ENCODE measurements at regions not wholly inside any gene's neighbourhood (a gene's known extent, or its start where the extent isn't known, plus 50 kb on each side); places are given as distances from the start of the nearest gene placed in this dataset.
"Not testable (repeated sequence)": the region's sequence is repeated elsewhere in the genome, so short reads cannot be mapped to it uniquely, and the experiment has no call there.

GRCh38 chr9:99488131-99489059 lies 266.3 kb downstream of the SEC61B start:
- DNase-seq, result no peak
- in situ Hi-C loops (cut with HindIII; ENCODE audit: low pct_ligation_motif_present, low pct_unique_long_range_greater_than_20kb, low sequenced_read_pairs), result no loop called here

GRCh38 chr9:99489060-99489413 lies 267.0 kb downstream of the SEC61B start:
- in situ Hi-C loops (cut with HindIII; ENCODE audit: low pct_ligation_motif_present, low pct_unique_long_range_greater_than_20kb, low sequenced_read_pairs), result no loop called here
- no peak for DNase-seq

- DNase-seq, result no peak
- in situ Hi-C loops (cut with HindIII; ENCODE audit: low pct_ligation_motif_present, low pct_unique_long_range_greater_than_20kb, low sequenced_read_pairs), result no loop called here
These were observed 268.6 kb downstream of the SEC61B start for GRCh38 chr9:99490729-99491128.

- in situ Hi-C loops (cut with HindIII; ENCODE audit: low pct_ligation_motif_present, low pct_unique_long_range_greater_than_20kb, low sequenced_read_pairs), result no loop called here
- DNase-seq, result no peak
These were observed 269.5 kb downstream of the SEC61B start for GRCh38 chr9:99491408-99492158.

- no peak for DNase-seq
- in situ Hi-C loops (cut with HindIII; ENCODE audit: low pct_ligation_motif_present, low pct_unique_long_range_greater_than_20kb, low sequenced_read_pairs), result no loop called here
These were observed 275.6 kb downstream of the SEC61B start for GRCh38 chr9:99497641-99498040.

- in situ Hi-C loops (cut with HindIII; ENCODE audit: low pct_ligation_motif_present, low pct_unique_long_range_greater_than_20kb, low sequenced_read_pairs); DNase-seq: not testable (repeated sequence)
These were observed 276.9 kb downstream of the SEC61B start for GRCh38 chr9:99498979-99499378.

- DNase-seq, result no peak
- in situ Hi-C loops (cut with HindIII; ENCODE audit: low pct_ligation_motif_present, low pct_unique_long_range_greater_than_20kb, low sequenced_read_pairs), result no loop called here
These were observed 283.9 kb downstream of the SEC61B start for GRCh38 chr9:99505936-99506335.

- no peak for DNase-seq
- in situ Hi-C loops (cut with HindIII; ENCODE audit: low pct_ligation_motif_present, low pct_unique_long_range_greater_than_20kb, low sequenced_read_pairs), result no loop called here
These were observed 284.8 kb downstream of the SEC61B start for GRCh38 chr9:99506747-99507348.

- DNase-seq, result no peak
- in situ Hi-C loops (cut with HindIII; ENCODE audit: low pct_ligation_motif_present, low pct_unique_long_range_greater_than_20kb, low sequenced_read_pairs), result no loop called here
These were observed 287.1 kb downstream of the SEC61B start for GRCh38 chr9:99509065-99509745.

GRCh38 chr9:99509900-99510535 lies 287.9 kb downstream of the SEC61B start:
- in situ Hi-C loops (cut with HindIII; ENCODE audit: low pct_ligation_motif_present, low pct_unique_long_range_greater_than_20kb, low sequenced_read_pairs), result no loop called here
- DNase-seq, result no peak

GRCh38 chr9:99511723-99512122 lies 289.6 kb downstream of the SEC61B start:
- in situ Hi-C loops (cut with HindIII; ENCODE audit: low pct_ligation_motif_present, low pct_unique_long_range_greater_than_20kb, low sequenced_read_pairs), result no loop called here
- DNase-seq, result no peak

- no peak for DNase-seq
- in situ Hi-C loops (cut with HindIII; ENCODE audit: low pct_ligation_motif_present, low pct_unique_long_range_greater_than_20kb, low sequenced_read_pairs), result no loop called here
These were observed 291.5 kb downstream of the SEC61B start for GRCh38 chr9:99513441-99514112.

- in situ Hi-C loops (cut with HindIII; ENCODE audit: low pct_ligation_motif_present, low pct_unique_long_range_greater_than_20kb, low sequenced_read_pairs), result no loop called here
- DNase-seq, result no peak
These were observed 293.0 kb downstream of the SEC61B start for GRCh38 chr9:99515093-99515492.

- no peak for DNase-seq
- in situ Hi-C loops (cut with HindIII; ENCODE audit: low pct_ligation_motif_present, low pct_unique_long_range_greater_than_20kb, low sequenced_read_pairs), result no loop called here
These were observed 294.0 kb downstream of the SEC61B start for GRCh38 chr9:99515895-99516656.

GRCh38 chr9:99516657-99517049 lies 294.6 kb downstream of the SEC61B start:
- DNase-seq, result no peak
- in situ Hi-C loops (cut with HindIII; ENCODE audit: low pct_ligation_motif_present, low pct_unique_long_range_greater_than_20kb, low sequenced_read_pairs), result no loop called here

- in situ Hi-C loops (cut with HindIII; ENCODE audit: low pct_ligation_motif_present, low pct_unique_long_range_greater_than_20kb, low sequenced_read_pairs), result no loop called here
- no peak for DNase-seq
These were observed 297.8 kb upstream of the NR4A3 start for GRCh38 chr9:99523838-99524237.

- DNase-seq, result no peak
- in situ Hi-C loops (cut with HindIII; ENCODE audit: low pct_ligation_motif_present, low pct_unique_long_range_greater_than_20kb, low sequenced_read_pairs), result no loop called here
These were observed 290.4 kb upstream of the NR4A3 start for GRCh38 chr9:99531313-99531712.

Data from ACHN (cell line).